Activated naive CD4-positive, alpha-beta T cell treated with anti-CD3 and anti-CD28 coated beads, Interleukin-2, amount 50 U/mL, for 72 hours (primary cell): ENCODE measurements at regions not wholly inside any gene's neighbourhood (a gene's known extent, or its start where the extent isn't known, plus 50 kb on each side); places are given as distances from the start of the nearest gene placed in this dataset.
A peak's percentile ranks its signal among the peaks of the same experiment; 100 is the strongest.

ENCODE experiments used
- ATAC-seq, 2 donors: fragments of 150-1000 bp; cut with Tn5 transposase; 2 replicates each; pipeline ENCODE4 v1.10.0; 2021; ENCODE audit warnings: mild to moderate bottlenecking in 2 of 2, moderate library complexity in 2 of 2
- DNase-seq, 2 donors: peaks; one replicate each; pipeline ENCODE4 v3.0.0; 2021 to 2022; ENCODE audit warnings: low spot score in 2 of 2
- H3K27ac Mint-ChIP-seq, 2 donors: one replicate each; pipeline ENCODE4 v1.8.0; 2022; ENCODE audit warnings: mild to moderate bottlenecking in 2 of 2, mixed read lengths in 2 of 2
- H3K36me3 Mint-ChIP-seq, 2 donors: one replicate each; pipeline ENCODE4 v1.8.0; 2022; ENCODE audit warnings: mixed read lengths in 2 of 2
- H3K9me3 Mint-ChIP-seq, 2 donors: one replicate each; pipeline ENCODE4 v1.8.0; 2022; ENCODE audit warnings: mixed read lengths in 2 of 2

DNA sequence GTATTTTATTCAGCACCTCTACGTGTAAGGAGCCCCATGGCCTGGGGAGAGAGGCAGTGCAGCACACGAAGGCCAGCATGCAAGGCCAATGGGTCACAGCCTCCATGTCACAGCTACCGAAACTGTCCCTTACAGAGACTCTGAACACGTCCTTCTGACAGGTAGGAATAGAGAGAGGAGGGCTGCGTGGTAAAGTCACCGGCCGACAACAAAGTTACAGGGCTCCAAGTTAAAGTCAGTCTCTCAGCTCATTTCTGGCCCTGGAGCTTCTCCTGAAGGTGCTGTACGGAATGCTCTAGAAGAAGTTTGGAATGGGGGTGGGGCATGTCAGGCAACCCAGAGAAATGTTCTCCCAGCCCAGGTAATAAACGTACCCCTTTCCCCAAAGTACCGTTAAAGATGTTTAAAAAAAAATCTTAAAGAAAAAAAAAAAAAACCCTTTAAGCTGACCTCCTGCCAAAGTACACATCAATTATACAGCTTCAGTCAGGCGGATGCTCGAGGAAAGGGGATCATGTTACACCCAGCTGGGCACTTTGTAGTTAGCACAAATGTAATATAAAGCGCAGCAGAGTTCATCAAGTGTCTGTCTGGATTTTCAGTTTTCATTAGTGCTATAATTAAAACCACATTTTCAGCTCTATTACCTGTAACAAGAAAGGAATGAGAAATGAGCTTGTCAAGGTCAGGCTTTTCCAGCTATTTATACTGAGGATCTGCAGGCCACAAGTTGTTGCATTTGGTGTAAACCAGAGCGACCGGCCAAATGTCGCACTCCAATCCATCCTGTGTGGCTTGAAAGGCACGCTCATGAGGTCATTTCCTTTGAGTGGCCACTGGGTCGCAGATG lies 53.3 kb upstream of the CDKN3 start:
- DNase-seq: no peak
- H3K27ac Mint-ChIP-seq: no peak overlapping the region
- no peaks in the 10 kb centered on the region for H3K9me3 Mint-ChIP-seq
- ATAC-seq: no peak
- H3K36me3 Mint-ChIP-seq: no peaks in the 10 kb centered on the region

- Mint-ChIP-seq H3K36me3 (no peaks in the 10 kb centered on the region), H3K27ac (peak overlapping the region in 1 of 2 donors; percentile 36), H3K9me3 (no peaks in the 10 kb centered on the region)
- no peak for DNase-seq
- ATAC-seq: no peak
Measured at GRCh38 chr14:54344445-54344844, 52.4 kb upstream of the CDKN3 start.

DNA sequence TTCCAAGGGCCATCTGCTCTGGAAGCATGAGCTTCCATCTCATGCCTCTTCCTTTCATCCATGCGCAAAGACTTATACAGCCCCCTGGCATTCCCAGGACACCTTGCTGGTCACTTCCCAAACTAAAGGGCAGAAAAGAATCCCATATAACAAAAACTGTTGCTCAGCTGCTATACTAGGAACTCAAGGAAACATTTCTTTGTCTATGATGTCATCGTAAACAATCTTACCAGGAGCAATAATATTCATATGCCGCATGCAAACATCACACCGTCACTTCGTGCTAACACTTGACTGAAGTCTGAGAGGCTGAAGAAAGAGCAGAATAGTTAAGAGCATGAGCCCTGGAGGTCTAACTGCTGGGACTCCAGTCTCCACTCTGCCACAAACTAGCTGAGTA lies 50.5 kb upstream of the CDKN3 start:
- DNase-seq: no peak
- no peak overlapping the region for H3K27ac Mint-ChIP-seq

More for the DNA sequence above, 50.5 kb upstream of the CDKN3 start:
- H3K9me3 Mint-ChIP-seq: no peaks in the 10 kb centered on the region
- ATAC-seq: no peak
- H3K36me3 Mint-ChIP-seq: no peaks in the 10 kb centered on the region
